ENCODE measurements at regions not wholly inside any gene's neighbourhood (a gene's known extent, or its start where the extent isn't known, plus 50 kb on each side); places are given as distances from the start of the nearest gene placed in this dataset.

GRCh38 chr18:24954341-24954740, 397.6 kb downstream of the ZNF521 start:
- ChIA-PET POLR2A (no interaction called here), CTCF (no interaction called here)
- no peak for TF ChIP-seq CTCF (IDR thresholded peaks at IDR 0.05; ENCODE audit: low read depth, low read length)
- Histone ChIP-seq H3K27ac (ENCODE audit: low read depth, low read length) (no peak overlapping the region), H3K9me3 (ENCODE audit: control insufficient read depth, insufficient read depth, low read length) (no peaks in the 10 kb centered on the region), H3K4me3 (ENCODE audit: low read depth, low read length) (no peak overlapping the region), H3K27me3 (ENCODE audit: control insufficient read depth, insufficient read depth, low read length) (peaks cover 5% of the 10 kb centered on the region)
- DNase-seq (ENCODE audit: low read depth, low spot score) = no peak

- TF ChIP-seq CTCF (IDR thresholded peaks at IDR 0.05; ENCODE audit: low read depth, low read length) = no peak
- CTCF ChIA-PET = no interaction called here
- POLR2A ChIA-PET = no interaction called here
Observed at GRCh38 chr18:24958001-24958400, 394.0 kb downstream of the ZNF521 start.

GRCh38 chr18:24959051-24959476, 392.9 kb downstream of the ZNF521 start:
- Histone ChIP-seq H3K27me3 (ENCODE audit: control insufficient read depth, insufficient read depth, low read length) (peaks cover 12% of the 10 kb centered on the region), H3K27ac (ENCODE audit: low read depth, low read length) (no peak overlapping the region), H3K4me3 (ENCODE audit: low read depth, low read length) (no peak overlapping the region), H3K9me3 (ENCODE audit: control insufficient read depth, insufficient read depth, low read length) (no peaks in the 10 kb centered on the region)
- no peak for TF ChIP-seq CTCF (IDR thresholded peaks at IDR 0.05; ENCODE audit: low read depth, low read length)
- ChIA-PET CTCF (no interaction called here), POLR2A (no interaction called here)
- no peak for DNase-seq (ENCODE audit: low read depth, low spot score)

More at GRCh38 chr18:24958001-24958400, 394.0 kb downstream of the ZNF521 start:
- H3K27me3 ChIP-seq (ENCODE audit: control insufficient read depth, insufficient read depth, low read length) = peaks cover 12% of the 10 kb centered on the region
- H3K4me3 ChIP-seq (ENCODE audit: low read depth, low read length) = no peak overlapping the region
- H3K27ac ChIP-seq (ENCODE audit: low read depth, low read length) = no peak overlapping the region
- no peaks in the 10 kb centered on the region for H3K9me3 ChIP-seq (ENCODE audit: control insufficient read depth, insufficient read depth, low read length)
- DNase-seq (ENCODE audit: low read depth, low spot score) = no peak

- Histone ChIP-seq H3K27ac (ENCODE audit: low read depth, low read length) (no peak overlapping the region), H3K9me3 (ENCODE audit: control insufficient read depth, insufficient read depth, low read length) (no peaks in the 10 kb centered on the region), H3K4me3 (ENCODE audit: low read depth, low read length) (no peak overlapping the region), H3K27me3 (ENCODE audit: control insufficient read depth, insufficient read depth, low read length) (peaks cover 7% of the 10 kb centered on the region)
- TF ChIP-seq CTCF (IDR thresholded peaks at IDR 0.05; ENCODE audit: low read depth, low read length) = no peak
- ChIA-PET CTCF (interaction anchor here (0.6 kb wide), 1 partner anchor 20 kb away, joined by 3 read pairs; no protein-coding TSS in a partner anchor), POLR2A (no interaction called here)
- no peak for DNase-seq (ENCODE audit: low read depth, low spot score)
Observed at GRCh38 chr18:24964216-24964615, 387.8 kb downstream of the ZNF521 start.

- H3K9me3 ChIP-seq (ENCODE audit: control insufficient read depth, insufficient read depth, low read length) = no peaks in the 10 kb centered on the region
- TF ChIP-seq CTCF (IDR thresholded peaks at IDR 0.05; ENCODE audit: low read depth, low read length) = no peak
- no peak for DNase-seq (ENCODE audit: low read depth, low spot score)
- CTCF ChIA-PET = no interaction called here
- H3K27me3 ChIP-seq (ENCODE audit: control insufficient read depth, insufficient read depth, low read length) = no peaks in the 10 kb centered on the region
- POLR2A ChIA-PET = no interaction called here
- no peak overlapping the region for H3K27ac ChIP-seq (ENCODE audit: low read depth, low read length)
- H3K4me3 ChIP-seq (ENCODE audit: low read depth, low read length) = no peak overlapping the region
Observed at GRCh38 chr18:24968238-24968775, 383.7 kb downstream of the ZNF521 start.
